NCI-H128 (cell line): ENCODE measurements at regions not wholly inside any gene's neighbourhood (a gene's known extent, or its start where the extent isn't known, plus 50 kb on each side); places are given as distances from the start of the nearest gene placed in this dataset.

Source experiments
- DNase-seq: peaks from one replicate; lab custom pipeline; 2025; ENCODE audit not compliant: unreplicated experiment; lab: John Stamatoyannopoulos, UW

GRCh38 chr7:155913719-155914118 is 101.5 kb upstream of the SHH start:
- no peak for DNase-seq

DNA sequence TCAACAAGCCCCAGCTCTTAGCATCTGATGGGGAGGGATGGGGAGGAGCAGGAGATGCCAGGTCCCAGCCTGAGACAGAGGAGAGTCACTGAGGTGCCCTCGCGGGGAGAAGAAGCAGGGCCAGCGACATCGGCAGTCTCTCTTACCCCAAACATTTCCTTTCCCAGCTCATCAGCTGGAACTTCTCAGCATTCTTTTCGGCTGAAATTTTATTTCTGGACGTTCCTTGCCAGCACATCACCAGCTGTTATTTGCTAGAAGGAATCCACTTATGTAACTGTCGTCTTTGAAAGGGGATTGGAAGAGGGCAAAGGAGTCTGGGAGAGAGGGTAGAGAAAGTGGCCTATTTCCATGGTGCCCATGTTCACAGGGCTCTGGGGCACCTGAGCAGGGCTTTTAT is 101.0 kb upstream of the SHH start:
- no peak for DNase-seq

- no peak for DNase-seq
Measured at GRCh38 chr7:155911471-155912105, 99.3 kb upstream of the SHH start.

DNA sequence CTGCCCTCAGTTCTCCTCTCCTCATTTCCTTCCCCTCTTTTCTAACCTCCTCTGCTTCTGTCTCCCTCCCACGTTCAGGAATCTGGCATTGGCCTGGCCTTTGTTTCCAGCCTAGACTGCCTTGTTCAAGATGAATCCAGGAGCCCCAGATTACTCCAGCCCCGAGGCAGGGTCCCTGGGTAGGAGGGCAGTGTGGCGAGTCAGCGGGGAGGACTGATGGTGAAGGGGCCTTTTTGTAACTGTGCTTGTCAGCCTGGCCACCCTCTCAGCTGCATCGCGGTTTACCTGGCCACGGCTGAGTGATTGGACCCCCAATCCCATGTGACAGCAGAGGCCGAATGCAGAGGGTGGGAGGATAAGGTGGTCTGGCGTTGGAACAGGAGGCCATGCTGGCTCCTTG is 96.1 kb upstream of the SHH start:
- DNase-seq, result no peak

GRCh38 chr7:155907450-155908200 is 95.4 kb upstream of the SHH start:
- DNase-seq, result no peak

- no peak for DNase-seq
Measured at GRCh38 chr7:155901176-155901575, 88.9 kb upstream of the SHH start.

- DNase-seq, result no peak
Measured at GRCh38 chr7:155899596-155899995, 87.3 kb upstream of the SHH start.

- DNase-seq, result no peak
Measured at GRCh38 chr7:155897758-155898386, 85.6 kb upstream of the SHH start.

DNA sequence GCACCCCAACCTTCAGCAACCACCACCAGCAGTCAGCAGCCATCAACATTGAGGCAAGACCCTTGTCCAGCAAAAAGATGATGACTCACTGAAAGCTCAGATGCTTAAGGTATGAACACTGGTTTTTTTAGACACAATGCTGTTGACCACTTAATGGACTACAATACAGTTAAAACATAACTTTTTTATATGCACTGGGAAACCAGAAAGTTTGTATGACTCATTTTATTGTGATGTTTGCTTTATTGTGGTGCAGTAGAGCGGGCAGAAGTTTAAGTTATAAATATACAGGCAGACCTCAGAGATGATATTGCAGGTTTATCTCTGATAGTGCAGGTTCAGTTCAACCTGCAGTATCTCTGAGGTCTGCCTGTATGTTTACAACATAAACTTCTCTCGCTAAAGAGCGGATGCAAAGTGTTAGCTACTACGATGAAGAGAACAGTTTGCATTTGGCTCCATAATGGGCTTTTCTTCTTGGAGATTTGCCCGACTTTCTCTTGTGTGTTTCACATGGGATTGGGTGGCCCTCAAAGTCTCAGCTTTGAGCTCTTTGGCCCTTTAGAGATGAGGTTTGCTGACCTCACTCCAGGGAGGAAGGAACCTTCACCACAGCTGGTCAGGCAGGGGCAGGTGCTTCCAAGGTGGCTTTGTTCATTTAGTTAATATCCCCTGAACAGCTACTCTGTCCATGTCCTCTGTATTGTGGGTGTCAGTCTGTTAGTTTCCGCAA is 84.4 kb upstream of the SHH start:
- no peak for DNase-seq

DNA sequence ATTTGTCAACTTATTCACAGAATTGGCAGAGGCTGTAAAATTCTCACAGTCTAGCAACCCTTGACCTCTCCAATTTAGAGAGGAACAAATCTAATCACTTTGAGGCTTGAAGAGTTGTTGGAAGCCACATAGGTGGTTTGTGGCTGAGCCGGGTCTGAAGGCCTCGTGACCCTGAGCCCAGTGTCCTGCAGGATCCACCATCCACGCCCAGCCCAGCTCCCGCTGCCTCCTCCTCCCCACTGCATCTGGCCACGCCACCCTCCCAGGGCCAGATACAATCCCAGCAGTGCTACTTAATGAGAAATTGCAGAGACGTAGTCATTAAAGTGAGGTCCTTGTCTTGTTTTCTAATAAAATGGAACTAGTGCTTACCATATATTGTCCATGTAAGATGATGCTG is 81.4 kb upstream of the SHH start:
- no peak for DNase-seq

DNA sequence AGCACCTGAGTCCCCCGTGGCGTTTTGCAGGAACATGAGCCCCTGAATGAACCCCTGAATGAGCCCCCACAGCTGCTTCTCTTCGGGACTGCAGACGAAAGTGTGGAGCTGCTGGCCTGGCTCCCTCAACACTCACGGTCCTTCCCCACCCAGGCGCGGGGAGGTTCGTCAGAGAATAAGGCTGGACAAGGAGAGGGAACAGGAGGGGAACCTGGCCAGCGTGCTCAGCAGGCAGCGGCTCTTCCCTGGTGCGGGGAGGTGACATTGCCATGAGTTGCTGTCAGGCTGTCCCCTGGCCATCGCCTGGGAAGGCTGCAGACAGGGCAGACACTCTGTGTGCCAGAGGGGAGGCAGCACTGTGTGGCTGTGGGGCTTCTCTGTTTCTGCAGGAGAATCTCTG is 80.9 kb upstream of the SHH start:
- DNase-seq, result no peak

DNA sequence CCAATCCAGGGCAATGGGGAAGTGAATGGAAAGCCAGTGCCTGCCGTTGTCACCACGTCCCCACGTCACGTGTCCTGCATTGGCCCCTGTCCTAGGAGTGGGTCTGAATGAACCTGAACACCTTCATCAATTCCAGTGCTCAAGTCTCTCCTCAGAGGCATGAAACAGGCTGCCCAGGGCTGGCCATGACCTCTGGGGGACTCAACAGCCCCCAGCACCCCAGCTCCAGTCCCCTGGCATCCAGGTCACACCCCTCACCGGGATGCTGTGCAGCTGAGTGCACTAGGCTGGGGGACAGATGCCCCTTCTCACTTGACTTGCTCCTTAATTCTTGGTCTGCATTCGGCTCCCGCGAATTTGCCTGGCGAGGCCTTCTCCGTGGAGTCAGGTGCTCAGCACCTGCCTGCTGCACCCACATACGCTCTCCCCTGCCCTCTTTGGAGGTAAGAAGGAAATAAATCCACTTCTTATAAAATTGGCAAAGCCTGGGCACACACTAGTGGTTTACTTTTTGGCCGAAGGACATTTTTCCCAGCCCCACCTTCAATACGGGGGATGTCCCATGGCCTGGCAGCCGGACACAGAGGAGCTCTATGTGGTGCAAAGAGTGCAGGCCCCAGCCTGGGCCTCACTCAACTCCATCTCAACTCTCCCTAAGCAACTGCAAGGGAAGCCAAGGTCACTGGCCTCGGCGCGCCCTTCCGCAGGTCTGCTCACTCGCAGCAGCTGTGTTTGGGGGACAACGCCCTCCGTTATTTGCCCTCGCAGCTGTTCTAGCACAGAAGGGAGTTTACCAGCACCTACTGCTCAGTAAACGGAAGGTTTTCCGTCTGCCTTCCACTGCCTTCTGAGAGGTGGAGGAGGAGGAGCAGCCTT is 77.6 kb upstream of the SHH start:
- no peak for DNase-seq

DNA sequence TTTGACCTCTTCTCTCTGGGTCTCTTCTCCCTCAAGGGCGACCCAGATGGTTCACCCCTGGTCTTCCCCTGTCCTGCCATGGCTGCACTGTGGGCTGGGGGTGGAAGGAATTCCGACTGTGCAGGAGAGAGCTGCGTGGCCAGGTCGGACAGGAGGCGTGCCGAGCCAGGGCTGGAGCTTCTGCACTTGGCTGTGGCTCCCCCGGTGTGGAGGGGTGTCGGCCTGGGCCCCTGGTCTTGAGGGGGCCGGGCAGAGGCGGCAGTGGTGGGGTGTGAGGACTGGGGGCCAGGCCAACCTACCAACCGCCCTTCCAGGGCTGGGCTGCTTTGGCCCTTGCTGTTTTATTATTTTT is 74.9 kb upstream of the SHH start:
- DNase-seq, result no peak

DNA sequence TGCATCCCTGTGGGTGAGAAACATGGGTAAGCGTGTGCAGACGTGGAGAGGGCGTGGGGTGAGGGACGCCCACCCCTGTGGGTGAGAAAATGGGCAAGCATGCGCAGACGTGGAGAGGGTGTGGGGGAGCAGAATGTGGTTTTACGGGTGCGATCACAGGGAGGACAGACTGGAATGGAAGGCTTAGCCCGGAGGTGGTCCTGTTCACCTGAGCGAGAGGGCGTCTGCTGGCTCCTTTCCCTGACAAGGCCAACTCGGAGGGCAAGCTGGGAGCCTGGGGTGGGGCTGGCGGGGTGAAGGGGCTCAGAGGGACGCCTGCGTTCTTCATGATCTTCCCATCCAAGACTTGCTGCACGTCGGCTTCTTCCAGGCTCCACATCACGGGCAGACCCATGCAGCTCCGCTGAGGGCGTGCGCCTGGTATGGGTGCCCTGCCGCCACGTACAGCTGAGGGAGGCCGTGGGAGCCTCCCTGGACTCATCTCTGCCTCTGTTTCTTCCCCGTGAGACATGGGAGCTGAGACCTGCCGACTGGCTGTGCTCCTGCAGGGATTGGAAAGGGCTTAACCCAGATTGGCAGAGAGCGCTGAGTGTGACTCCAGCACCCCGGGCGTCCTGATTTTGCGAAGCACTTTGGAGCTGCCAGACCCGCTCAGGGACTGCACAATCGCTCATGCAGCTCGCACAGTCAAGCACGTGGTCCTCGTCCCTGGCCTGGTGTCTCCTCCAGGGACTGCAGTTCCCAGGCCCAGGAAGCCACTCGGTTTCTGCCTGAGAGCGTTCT is 74.3 kb upstream of the SHH start:
- no peak for DNase-seq

DNA sequence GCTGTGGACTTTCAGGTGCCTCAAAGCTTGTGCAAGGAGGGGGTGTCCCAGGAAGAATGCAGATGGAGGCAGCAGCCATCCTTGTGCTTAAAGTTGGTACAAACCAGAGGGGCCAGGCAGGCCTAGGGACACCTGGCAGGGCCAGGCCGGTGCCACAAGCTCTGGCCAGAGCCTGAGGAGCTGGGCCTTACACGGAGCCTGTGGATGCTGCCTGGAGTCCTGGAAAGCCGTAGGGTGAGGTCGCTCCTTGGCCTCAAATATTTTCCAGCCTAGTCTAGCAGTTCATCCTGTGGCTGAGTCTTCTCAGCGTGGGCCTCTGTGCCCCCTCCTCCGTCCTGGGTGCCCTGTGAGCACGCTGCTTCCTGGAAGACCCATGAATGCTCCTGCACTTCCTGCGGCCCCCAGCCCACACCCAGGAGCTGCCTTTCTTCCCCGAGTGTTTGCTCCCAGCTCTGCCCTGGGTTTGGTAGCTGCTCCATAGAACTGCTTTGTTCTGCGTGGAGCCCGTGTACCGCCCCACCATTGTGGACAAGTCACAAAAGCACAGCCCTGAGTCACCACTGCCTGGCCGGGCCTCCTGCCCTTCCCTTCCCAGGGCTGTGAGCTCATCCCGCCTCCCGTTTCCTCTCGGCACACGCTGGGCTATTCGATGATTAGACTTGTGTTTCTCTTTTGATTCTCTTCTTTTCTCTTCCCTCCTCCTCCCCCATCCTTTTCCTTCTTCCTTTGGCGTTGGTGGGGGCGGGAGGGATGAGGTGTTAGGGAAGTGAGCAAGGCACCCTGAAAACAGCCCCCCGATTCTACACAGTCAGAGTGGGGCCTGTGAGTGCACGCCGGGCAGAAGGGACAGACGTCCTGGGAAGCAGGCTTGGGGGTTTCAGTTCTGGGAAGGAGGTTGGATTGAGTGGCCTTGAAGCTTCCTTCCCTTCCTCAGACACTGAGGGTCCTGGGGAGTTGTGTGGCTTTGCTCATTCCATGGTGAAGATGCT is 73.2 kb upstream of the SHH start:
- DNase-seq, result no peak

DNA sequence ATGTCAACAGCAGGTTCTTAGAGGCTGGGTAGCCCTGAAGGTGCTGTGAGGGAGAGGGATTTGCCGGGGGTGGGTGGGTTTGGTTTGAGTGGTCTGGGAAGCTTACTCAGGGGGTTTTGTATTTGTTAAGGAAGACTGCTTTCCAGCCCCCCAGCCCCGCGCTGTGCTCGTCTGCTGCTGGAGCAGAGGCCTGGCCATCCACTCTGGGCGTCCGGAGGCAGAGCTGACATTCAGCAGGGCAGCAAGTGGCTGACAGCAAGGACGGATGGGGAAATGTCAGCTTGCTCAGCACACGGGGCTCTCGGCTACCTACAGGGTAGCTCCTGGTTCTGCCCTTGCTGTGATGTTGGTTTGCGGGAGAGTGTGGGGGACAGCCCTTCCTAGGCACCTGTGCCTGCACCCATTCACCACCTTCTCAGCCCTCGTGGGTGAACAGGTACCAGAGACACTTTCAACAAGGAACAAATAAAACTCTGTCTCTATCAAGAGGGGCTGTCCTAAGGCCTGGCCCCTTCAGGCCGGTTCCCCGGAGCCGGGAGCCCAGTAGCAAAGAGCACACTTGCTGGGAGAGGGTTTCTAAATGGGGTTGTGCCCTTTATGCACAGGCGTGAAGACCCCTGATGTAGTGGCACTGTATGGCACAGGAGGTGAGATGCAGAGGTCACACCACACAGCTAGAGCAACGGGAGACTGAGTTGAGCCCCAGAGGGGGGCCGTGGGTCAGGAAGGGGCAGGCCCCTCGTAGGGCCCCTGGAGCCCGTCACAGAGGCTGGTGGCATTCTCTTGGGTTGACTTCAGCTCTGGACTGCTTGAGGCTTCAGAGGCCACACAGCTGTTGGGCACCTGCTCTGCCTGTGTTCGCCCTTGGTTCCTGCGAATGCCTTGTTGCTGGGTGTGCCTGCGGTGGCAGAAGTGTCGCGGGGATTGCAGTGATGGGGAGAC is 72.2 kb upstream of the SHH start:
- no peak for DNase-seq

DNA sequence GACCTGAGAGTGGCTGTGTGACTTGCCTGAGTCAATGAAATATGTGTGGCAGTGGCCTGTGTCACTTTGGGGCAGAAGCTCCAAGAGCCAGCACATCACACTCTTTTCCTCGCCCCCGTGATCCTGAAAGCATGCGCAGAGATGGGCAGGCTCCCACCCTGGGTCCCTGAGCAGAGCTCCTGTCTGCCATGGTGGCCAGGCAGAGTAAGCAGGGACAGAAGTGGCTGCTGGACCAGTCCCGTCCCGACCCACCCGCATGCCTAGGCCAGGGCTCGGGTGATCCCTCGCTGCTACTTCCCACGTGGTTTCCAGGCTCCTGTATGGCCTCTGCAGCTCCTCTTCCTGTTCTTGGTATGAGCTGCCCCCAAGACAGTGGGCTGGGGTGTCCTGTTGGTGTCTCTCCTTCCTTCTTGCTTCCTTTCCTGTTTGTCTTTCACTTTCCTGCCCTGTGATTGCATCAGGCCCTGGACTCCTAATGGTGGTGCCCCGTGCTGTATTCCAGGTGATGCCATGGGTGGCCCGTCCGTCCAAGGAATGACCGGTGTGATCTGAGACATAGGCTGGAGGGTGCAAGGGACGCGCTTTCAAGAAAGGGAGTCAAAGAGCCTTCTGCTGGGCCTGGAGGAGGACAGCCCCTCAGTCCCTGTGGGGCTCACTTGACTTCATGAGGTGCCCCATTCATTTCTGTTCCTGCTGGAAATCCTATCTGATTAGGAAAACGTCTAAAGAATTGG is 71.4 kb upstream of the SHH start:
- DNase-seq, result no peak
